ENCODE measurements at regions not wholly inside any gene's neighbourhood (a gene's known extent, or its start where the extent isn't known, plus 50 kb on each side); places are given as distances from the start of the nearest gene placed in this dataset.
"Not testable (repeated sequence)": the region's sequence is repeated elsewhere in the genome, so short reads cannot be mapped to it uniquely, and the experiment has no call there.

DNA sequence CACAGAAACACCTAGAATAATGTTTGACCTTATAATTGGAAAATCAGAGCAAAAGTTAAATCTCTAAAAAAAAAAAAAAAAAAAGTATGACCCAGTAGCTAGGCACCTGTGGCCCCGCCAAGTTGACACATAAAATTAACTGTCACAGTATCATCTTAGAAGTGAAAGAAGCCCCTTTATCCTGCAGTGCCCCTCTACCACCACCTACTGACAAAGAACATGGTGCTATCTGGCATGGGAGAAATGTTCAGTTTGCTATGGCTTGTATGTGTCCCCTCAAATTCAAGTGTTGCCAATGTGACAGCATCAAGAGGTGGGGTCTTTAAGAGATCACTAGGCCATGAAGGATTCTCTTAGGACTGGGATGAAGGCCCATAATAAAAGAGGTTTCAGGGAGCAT lies 601.5 kb downstream of the TRIML1 start:
- TF ChIP-seq POLR2A, CTCF (IDR thresholded peaks at IDR 0.05): not testable (repeated sequence)
